Calu3 (cell line): ENCODE measurements at regions not wholly inside any gene's neighbourhood (a gene's known extent, or its start where the extent isn't known, plus 50 kb on each side); places are given as distances from the start of the nearest gene placed in this dataset.

ENCODE experiments used
- BruUV-seq: library from RNA; stranded (reverse); fragments of 400-500 nt; replicated peaks from 2 replicates; lab custom pipeline; 2021; lab: Mats Ljungman, UMichigan
- CTCF ChIA-PET: fragments of 300-600 bp; sonication (Branson Sonifier 250); formaldehyde crosslinking; loops from one replicate; lab custom pipeline; 2022; ENCODE audit warnings: antibody characterized with exemption; lab: Charles Lee
- DNase-seq: peaks from one replicate; pipeline ENCODE4 v3.0.0; 2022
- H3K27ac Mint-ChIP-seq: one replicate; pipeline ENCODE4 v1.8.0; 2022; ENCODE audit warnings: mixed read lengths; ENCODE audit not compliant: unreplicated experiment
- H3K27me3 Mint-ChIP-seq: one replicate; pipeline ENCODE4 v1.8.0; 2022; ENCODE audit warnings: mixed read lengths; ENCODE audit not compliant: unreplicated experiment
- H3K36me3 Mint-ChIP-seq: one replicate; pipeline ENCODE4 v1.8.0; 2022; ENCODE audit warnings: mild to moderate bottlenecking, moderate library complexity, mixed read lengths; ENCODE audit not compliant: insufficient read depth, unreplicated experiment
- H3K4me1 Mint-ChIP-seq: one replicate; pipeline ENCODE4 v1.8.0; 2022; ENCODE audit warnings: mild to moderate bottlenecking, low read depth, mixed read lengths; ENCODE audit not compliant: unreplicated experiment
- H3K4me3 Mint-ChIP-seq: one replicate; pipeline ENCODE4 v1.8.0; 2022; ENCODE audit warnings: mild to moderate bottlenecking, low read depth, moderate library complexity, mixed read lengths; ENCODE audit not compliant: unreplicated experiment
- H3K9me3 Mint-ChIP-seq: one replicate; pipeline ENCODE4 v1.8.0; 2022; ENCODE audit warnings: low read depth, mixed read lengths; ENCODE audit not compliant: unreplicated experiment
- intact Hi-C: fragments of 100-400 bp; cut with micrococcal nuclease; formaldehyde crosslinking; loops from one replicate; pipeline ENCODE4 v1.10.0; 2022; ENCODE audit not compliant: unreplicated experiment
- TF ChIP-seq, protein P1 (sequence below): fragments of 200-600 bp; IDR thresholded peaks from one replicate; pipeline ENCODE4 v1.8.0; 2022; ENCODE audit warnings: antibody characterized with exemption; ENCODE audit not compliant: unreplicated experiment

DNA sequence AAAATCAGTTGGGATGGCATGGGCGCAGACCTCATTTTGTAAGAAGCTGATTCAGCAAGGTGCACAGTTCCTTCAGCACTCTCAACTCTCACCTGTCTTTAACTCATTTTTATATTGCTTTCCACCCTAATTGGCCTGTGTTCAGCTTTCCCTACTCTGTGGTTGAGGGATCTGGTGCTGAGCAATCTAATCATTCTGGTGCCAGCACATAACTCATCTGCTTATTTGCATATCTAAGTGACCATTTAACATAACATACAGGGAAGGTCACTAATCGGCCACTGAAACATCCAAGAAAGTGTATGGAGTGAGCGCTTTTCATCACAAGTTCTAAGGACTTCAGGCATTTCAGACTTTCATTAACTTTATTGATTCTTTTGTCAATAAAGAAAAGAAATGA, 303.4 kb upstream of the ROPN1 start:
- Mint-ChIP-seq H3K27me3 (peaks cover 88% of the 10 kb centered on the region), H3K4me3 (no peak overlapping the region), H3K4me1 (peaks cover 8% of the 10 kb centered on the region), H3K9me3 (no peaks in the 10 kb centered on the region), H3K36me3 (no peaks in the 10 kb centered on the region), H3K27ac (no peak overlapping the region)
- no peak for DNase-seq
- BruUV-seq = no TSS peak
- intact Hi-C loops = no loop called here
- TF ChIP-seq, protein P1, sequence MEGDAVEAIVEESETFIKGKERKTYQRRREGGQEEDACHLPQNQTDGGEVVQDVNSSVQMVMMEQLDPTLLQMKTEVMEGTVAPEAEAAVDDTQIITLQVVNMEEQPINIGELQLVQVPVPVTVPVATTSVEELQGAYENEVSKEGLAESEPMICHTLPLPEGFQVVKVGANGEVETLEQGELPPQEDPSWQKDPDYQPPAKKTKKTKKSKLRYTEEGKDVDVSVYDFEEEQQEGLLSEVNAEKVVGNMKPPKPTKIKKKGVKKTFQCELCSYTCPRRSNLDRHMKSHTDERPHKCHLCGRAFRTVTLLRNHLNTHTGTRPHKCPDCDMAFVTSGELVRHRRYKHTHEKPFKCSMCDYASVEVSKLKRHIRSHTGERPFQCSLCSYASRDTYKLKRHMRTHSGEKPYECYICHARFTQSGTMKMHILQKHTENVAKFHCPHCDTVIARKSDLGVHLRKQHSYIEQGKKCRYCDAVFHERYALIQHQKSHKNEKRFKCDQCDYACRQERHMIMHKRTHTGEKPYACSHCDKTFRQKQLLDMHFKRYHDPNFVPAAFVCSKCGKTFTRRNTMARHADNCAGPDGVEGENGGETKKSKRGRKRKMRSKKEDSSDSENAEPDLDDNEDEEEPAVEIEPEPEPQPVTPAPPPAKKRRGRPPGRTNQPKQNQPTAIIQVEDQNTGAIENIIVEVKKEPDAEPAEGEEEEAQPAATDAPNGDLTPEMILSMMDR = no peak
- CTCF ChIA-PET = no interaction called here

DNA sequence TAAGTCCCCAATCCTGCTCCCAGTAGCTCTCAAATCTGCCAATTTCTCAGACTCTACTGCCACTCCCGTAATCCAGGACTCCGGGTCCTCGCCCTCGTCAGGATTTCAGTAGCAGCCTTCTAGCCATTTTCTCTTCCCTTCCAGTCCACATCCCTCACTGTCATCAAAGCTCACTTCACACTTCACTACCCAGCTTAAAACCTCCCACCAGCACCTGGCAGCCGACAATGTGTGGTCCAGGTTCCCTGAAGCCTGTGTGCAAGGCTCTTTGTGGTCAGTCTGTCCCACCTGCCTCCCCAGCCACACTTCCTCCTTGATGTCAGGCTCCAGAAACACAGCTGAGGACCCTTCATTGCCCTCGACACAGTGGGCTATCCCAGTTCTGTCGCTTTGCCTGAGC, 304.5 kb upstream of the ROPN1 start:
- DNase-seq = no peak
- Mint-ChIP-seq H3K9me3 (no peaks in the 10 kb centered on the region), H3K27ac (no peak overlapping the region), H3K4me3 (no peak overlapping the region), H3K36me3 (no peaks in the 10 kb centered on the region), H3K4me1 (peaks cover 8% of the 10 kb centered on the region), H3K27me3 (peaks cover 88% of the 10 kb centered on the region)
- TF ChIP-seq, protein P1 = no peak
- intact Hi-C loops = no loop called here
- CTCF ChIA-PET = no interaction called here
- no TSS peak for BruUV-seq

DNA sequence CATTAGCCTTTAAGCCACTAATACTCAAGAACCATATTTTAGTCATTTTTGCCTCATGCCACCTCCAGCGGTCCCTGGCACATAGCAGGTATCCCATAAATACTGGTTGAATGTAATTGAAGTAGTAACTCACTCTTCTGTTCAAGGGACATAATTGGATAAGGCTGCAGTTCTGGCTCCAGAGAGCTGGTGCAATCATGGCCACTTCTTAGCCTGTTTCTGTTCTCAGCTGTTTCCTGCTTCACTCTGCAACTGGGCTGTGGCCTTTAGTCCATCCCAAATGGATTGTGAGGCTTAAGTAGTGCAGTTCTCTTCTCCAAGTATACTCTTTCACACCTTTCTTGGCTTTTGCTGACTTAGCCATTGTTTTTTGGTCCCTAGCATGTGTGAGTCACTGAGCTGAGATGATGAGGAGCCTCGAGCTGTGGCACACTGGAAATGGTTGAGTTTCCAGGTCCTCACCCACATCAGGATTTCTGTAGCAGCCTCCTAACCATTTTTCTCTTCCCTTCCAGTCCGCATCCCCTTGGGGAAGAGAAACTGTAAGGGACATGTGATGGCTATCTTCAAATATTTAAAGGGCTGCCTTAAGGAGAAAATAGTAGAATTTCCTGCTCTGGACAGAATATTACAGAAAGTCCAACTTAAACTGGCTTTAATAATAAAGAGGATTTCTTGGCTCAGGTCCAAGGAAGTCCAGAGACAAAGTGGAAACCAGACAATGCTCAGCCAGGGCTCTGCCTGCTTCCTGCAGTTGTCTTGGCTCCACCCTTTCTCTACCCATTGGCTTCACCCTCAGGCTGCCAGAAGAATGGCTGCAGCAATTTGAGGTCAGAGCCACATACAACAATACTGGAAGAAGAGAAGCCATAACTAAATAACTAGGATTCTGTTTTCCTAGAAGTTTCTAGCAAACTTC, 305.4 kb upstream of the ROPN1 start:
- CTCF ChIA-PET = interaction anchor here (0.6 kb wide), 1 partner anchor 276 kb away, joined by 3 read pairs; no protein-coding TSS in a partner anchor
- H3K27ac Mint-ChIP-seq = no peak overlapping the region
- peaks cover 3% of the 10 kb centered on the region for H3K4me1 Mint-ChIP-seq
- H3K9me3 Mint-ChIP-seq = no peaks in the 10 kb centered on the region
- TF ChIP-seq, protein P1 = no peak
- no peak for DNase-seq
- H3K36me3 Mint-ChIP-seq = no peaks in the 10 kb centered on the region
- H3K27me3 Mint-ChIP-seq = peaks cover 88% of the 10 kb centered on the region
- intact Hi-C loops = no loop called here
- no peak overlapping the region for H3K4me3 Mint-ChIP-seq
- no TSS peak for BruUV-seq

DNA sequence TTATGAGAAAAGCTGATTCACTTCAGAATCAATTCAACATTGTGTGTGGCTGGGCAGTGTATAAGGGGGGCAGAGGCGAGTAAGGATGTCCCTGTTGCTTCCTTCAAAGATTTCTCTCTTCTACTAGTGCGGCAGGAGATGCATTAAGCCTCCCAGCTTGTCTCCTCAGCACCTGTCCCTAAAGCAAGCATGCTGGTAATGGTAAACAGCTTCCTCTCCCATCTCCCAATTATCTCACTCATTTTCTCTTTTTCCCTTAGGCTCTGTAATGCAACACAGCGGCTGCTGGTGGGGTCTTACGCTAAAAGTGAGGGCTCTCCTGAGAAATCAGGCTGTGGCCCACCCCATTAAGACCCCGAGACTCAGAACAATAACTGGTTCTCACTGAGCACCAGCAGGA, 306.4 kb upstream of the ROPN1 start:
- intact Hi-C loops = no loop called here
- DNase-seq = no peak
- Mint-ChIP-seq H3K27me3 (peaks cover 91% of the 10 kb centered on the region), H3K36me3 (no peaks in the 10 kb centered on the region), H3K27ac (no peak overlapping the region), H3K4me3 (no peak overlapping the region), H3K9me3 (no peaks in the 10 kb centered on the region), H3K4me1 (no peaks in the 10 kb centered on the region)
- TF ChIP-seq, protein P1 = no peak
- CTCF ChIA-PET = no interaction called here
- BruUV-seq = no TSS peak
